ENCODE measurements at regions not wholly inside any gene's neighbourhood (a gene's known extent, or its start where the extent isn't known, plus 50 kb on each side); places are given as distances from the start of the nearest gene placed in this dataset.
"Not testable (repeated sequence)": the region's sequence is repeated elsewhere in the genome, so short reads cannot be mapped to it uniquely, and the experiment has no call there.

- peak in 1 of 2 experiments; percentile 52 for DNase-seq
Measured at GRCh38 chr1:65527707-65528503, 107.4 kb downstream of the LEPR start.

DNA sequence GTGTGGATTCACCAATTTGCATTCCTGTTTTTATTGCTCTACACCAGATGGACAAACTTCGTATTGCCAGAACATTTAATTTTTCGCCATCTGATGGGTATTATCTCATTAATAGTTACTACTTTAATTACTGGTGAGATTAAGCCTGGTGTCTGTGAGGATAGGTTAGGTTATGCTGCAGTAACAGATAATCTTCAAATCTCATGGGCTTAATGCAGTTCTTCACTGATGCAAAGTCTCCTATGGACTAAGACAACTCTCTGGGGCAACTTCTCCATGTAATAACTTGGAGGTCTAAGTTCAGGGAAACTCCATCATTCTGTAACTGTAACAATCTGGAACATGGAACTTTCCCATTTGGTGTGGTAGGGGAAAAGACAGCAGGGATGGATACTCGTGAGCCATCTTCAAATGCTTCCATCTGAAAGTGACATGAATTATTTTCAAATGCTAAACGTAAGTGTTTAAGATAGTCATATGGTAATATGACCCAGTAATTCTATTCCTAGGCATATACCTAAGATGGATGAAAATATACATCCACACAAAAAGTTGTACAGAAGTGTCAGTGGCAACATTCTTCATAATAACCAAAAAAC is 111.6 kb downstream of the LEPR start:
- DNase-seq, result no peak

- no peak for DNase-seq
Measured at GRCh38 chr1:65535981-65536380, 115.5 kb downstream of the LEPR start.

DNA sequence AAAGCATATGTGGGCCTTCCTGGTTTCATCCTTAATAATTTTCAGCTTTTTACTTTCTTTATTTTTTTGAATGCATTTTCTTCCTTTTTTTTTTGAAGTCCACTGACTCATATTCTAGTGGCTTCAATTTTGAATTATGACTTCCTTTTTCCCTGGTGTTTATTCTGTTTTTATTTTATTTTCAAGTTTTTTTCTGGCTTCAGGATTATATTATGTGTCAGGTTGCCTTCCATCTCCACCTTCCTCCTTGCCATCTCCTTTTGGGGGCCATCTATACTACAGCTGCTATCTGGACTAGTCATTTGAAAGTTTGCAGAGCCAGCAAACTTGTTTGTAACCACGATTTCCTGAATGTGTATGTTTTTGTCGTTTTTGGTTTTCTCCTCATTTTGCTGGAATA is 117.6 kb downstream of the LEPR start:
- no peak for DNase-seq

- no peak for DNase-seq
Measured at GRCh38 chr1:65538664-65539063, 118.2 kb downstream of the LEPR start.

DNA sequence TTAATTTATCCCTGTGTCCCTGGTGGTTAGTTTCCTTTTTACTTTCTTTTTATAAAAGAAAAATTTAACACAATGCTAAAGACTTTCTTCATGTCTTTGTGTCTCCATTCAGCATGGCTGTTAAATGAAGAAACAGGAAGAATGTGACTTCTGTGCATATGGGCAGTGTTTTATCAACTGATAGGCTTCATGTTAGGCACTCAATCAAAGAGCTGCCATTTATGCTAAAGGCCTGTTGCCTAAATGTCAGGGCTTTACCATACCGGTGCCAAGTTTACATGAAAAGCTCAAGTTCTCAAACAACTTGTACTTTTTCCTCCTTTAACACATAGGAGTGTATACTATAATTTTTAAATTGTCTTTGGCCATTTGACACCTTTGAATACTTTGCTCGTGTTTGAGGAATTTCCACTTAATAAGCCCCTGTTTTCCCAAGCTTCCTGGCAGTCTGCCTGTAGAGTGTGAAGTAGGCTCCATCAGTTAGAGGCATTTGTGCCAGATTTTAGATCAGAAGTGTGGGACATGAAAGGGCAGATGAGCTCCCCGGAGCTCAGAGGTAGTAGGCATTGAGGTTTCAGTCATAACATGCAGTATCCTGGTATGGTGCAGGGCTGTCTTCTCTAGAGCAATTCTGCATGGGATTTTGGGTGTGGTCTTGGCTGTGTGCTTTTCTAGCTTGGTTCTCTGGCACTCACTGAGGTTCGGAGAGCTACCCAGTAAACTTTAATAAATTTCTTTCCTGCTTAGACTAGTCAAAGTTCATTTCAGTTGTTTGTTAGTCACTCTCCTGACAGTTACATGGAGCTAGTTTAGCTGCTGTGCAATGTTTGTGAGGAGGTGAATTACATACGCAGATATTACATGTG is 119.0 kb downstream of the LEPR start:
- DNase-seq, result peak; percentile 47 to 72

DNA sequence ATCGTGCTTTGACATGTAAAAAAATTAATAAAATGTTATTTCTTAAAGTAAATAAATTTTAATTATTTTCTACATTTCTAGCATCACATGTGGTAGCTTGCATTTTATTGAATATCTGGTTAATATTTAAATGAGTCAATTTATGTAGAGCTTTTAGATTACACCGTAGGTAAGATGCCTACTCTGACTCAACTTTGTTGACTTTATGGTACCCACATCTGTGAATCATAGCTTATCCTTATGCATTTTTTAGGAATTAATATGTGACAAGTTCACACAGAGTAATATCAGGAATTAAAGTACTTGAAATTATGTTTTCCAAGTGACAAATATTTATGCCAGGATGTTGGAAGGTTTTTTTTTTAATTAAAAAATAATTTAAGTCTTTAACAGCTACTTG is 120.7 kb downstream of the LEPR start:
- DNase-seq, result no peak

DNA sequence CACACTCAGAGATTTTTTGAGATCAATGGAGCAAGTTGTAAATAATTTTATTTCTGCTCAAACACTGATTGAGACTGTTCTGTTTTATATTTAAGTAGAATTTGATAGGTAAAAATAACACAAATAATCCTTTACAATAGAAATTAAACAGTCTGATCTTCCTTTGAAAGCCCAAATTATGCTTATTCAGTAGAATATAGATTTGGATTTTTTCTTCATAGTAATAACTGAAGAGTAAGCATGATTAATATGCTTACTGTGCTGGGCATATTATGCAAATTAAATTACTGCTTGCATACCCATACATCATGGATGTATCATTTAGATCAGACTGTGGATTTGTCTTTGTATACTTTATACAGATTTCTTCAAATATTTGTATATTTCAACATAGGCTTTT is 121.4 kb downstream of the LEPR start:
- no peak for DNase-seq

GRCh38 chr1:65542592-65542991 is 122.1 kb downstream of the LEPR start:
- not testable (repeated sequence) for DNase-seq

DNA sequence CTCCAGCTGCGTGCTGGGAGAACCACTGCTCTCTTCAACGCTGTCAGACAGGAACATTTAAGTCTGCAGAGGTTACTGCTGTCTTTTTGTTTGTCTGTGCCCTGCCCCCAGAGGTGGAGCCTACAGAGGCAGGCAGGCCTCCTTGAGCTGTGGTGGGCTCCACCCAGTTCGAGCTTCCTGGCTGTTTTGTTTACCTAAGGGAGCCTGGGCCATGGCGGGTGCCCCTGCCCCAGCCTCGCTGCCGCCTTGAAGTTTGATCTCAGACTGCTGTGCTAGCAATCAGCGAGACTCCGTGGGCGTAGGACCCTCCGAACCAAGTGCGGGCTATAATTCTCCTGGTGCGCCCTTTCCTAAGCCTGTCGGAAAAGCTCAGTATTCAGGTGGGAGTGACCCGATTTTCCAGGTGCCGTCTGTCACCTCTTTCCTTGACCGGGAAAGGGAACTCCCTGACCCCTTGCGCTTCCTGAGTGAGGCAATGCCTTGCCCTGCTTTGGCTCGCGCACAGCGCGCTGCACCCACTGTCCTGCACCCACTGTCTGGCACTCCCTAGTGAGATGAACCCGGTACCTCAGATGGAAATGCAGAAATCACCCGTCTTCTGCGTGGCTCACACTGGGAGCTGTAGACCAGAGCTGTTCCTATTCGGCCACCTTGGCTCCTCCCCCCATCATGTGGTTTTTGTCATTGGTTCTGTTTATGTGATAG is 130.0 kb downstream of the LEPR start:
- not testable (repeated sequence) for DNase-seq

DNA sequence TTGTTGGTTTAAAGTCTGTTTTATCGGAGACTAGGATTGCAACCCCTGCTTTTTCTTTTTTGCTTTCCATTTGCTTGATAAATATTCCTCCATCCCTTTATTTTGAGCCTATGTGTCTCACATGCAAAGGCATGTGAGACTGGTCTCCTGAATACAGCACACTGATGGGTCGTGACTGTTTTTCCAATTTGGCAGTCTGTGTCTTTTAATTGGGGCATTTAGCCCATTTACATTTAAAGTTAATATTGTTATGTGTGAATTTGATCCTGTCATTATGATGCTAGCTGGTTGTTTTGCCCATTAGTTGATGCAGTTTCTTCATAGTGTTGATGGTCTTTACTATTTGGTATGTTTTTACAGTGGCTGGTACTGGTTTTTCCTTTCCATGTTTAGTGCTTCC is 132.0 kb downstream of the LEPR start:
- not testable (repeated sequence) for DNase-seq

- DNase-seq, result not testable (repeated sequence)
Measured at GRCh38 chr1:65554086-65554764, 133.8 kb downstream of the LEPR start.

DNA sequence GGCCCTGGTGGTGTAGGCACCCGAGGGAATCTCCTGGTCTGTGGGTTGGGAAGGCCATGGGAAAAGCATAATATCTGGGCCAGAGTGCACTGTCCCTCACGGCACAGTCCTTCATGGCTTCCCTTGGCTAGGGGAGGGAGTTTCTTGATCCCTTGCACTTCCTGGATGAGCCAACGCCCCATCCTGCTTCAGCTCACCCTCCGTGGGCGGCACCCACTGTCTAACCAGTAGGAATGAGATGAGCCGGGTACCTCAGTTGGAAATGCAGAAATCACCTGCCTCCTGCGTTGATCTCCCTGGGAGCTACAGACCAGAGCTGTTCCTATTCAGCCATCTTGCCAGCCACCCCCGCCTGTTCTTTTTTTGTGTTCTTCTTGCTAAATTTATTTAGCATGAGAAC is 134.4 kb downstream of the LEPR start:
- no peak for DNase-seq

DNA sequence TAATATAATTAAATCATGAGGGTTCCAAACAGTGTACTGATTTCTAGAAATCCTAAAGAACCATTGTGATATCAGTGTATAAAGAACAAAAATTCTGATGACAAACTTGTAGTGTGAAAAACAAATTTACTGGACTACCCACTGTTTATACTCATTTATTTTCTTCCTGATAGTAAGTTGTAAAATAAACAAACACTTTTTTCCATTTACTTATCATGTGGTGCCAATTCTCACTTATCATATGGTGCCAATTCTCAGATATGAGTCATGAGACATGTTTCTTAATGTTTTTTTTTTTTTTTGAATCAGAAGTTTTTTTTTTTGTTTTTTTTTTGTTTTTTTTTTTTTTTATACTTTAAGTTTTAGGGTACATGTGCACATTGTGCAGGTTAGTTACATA is 137.7 kb downstream of the LEPR start:
- no peak for DNase-seq

DNA sequence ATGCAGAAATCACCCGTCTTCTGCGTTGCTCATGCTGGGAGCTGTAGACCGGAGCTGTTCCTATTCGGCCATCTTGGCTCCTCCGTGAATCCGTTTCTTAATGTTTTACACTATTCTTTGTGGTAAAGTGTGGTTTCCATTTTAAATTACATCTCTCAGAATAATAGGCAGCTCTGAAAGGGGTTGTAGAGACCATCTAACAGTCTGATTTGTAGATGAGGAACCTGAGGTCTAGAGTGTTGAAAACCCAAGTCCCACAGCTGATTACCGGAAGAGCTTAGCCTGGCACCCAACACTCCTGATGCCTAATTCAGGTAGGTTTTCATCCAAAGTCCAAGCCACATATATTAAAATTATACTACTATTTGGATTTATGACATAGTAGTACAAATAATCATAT is 144.0 kb downstream of the LEPR start:
- DNase-seq, result no peak

- DNase-seq, result no peak
Measured at GRCh38 chr1:65568285-65568684, 147.8 kb downstream of the LEPR start.

DNA sequence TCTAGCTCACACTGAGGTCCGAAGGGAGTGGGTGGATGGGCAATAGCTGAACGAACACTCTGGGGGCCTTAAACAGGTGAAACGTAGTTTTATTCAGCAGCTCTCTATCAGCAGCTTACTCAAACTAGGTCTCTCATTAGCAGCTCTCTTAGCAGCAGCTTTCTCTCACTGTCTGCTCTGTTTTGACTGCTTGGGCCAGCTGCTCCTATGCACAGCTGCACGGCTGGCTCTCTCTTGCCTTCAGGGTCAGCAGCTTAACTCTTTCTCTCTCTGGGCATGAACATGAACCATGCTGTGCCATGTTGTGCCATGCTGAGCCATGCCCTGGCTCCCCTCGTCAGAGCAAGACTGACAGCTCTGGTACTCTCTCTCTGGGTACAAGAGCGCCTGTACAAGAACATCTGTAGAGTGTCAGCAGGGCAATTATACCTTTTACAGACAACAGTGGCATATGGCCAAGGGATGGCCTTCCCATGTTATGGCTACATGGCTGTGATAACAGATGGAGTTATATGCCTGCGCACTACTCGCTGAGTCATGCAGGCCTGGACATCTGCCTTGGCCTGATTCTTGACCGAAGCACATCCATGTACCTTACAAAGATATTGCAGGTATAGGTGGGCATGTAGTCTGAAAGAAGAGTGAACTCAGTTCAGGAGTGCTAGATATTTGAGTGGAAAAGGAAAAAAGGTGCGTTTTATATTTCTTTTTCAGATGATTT is 152.4 kb downstream of the LEPR start:
- peak in 1 of 2 experiments; percentile 19 for DNase-seq

GRCh38 chr1:65577278-65577677 is 156.8 kb downstream of the LEPR start:
- no peak for DNase-seq

DNA sequence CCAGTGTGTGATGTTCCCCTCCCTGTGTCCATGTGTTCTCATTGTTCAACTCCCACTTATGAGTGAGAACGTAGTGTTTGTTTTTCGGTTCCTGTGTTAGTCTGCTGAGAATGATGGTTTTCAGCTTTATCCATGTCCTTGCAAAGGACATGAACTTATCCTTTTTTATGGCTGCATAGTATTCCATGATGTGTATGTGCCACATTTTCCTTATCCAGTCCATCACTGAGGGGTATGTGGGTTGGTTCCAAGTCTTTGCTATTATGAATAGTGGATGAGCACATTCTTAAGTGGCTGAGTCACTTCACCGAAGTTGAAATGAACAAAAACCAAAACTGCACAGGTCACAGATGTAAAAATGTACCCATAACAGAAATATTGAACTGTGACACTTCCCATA is 157.5 kb downstream of the LEPR start:
- not testable (repeated sequence) for DNase-seq

DNA sequence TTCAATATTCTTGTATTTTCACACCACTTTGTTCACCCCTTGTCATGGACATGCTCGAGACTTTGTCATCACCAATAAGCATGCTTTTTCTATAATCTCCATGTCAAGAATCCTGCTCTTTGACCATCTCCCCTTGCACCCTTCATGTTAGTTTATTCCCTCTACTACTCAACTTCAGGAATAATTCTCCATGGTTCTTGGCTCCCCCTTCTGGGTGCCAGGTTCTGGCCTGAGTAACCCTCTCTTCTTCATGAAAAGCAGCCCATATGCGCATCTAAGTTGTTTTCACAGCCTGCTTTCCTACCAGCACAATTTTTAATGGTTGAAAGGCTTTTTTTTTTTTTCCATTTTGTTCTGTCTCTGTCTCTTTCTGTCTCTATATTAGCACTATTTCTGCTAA is 160.7 kb downstream of the LEPR start:
- DNase-seq, result no peak

DNA sequence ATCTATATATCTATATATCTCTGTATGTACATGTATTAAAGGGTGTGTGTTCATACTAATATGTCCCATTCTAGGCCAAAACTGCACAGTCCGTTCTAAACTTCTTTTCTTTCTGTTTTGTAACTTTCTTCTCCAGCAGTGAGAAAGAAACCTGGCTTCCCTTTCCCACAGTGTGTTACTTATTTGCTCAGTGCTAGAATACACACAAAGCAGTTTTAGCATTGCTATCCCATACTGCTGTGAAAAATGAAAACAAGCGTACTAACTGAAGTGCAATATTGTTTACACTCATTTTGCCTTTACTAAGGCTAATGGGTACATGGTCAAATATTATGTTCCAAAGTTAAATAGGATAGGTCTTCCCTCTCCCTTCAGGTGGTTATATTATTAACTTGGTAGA is 163.9 kb downstream of the LEPR start:
- DNase-seq, result no peak

GRCh38 chr1:65590279-65590678 is 169.8 kb downstream of the LEPR start:
- no peak for DNase-seq
